ENCODE measurements at regions not wholly inside any gene's neighbourhood (a gene's known extent, or its start where the extent isn't known, plus 50 kb on each side); places are given as distances from the start of the nearest gene placed in this dataset.

GRCh38 chr4:111037591-111038360, 414.9 kb upstream of the PITX2 start:
- Histone ChIP-seq H4K20me1 (replicated peaks in 1 of 2; ENCODE audit: control insufficient read depth in 1 of 2, insufficient read depth in 2 of 2, low read length in 2 of 2) (no peaks in the 10 kb centered on the region), H3K9me3 (ENCODE audit: insufficient read depth in 2 of 2, low read depth in 1 of 2, low read length in 1 of 2) (no peaks in the 10 kb centered on the region), H3K27ac (ENCODE audit: low read depth, low read length) (no peak overlapping the region), H2BK15ac (ENCODE audit: low read length) (no peak overlapping the region), H3K23me2 (ENCODE audit: low read depth, low read length) (no peaks in the 10 kb centered on the region), H4K8ac (ENCODE audit: extremely low read depth, insufficient read depth, low read length) (no peak overlapping the region), H2AK5ac (ENCODE audit: low read depth, low read length) (no peak overlapping the region), H3K56ac (replicated peaks; ENCODE audit: insufficient read length, low read depth, low read length) (no peak overlapping the region), H3K23ac (ENCODE audit: insufficient read length) (no peak overlapping the region), H2AFZ (ENCODE audit: low read length) (no peak overlapping the region), H3K18ac (ENCODE audit: extremely low read depth, low read length) (no peak overlapping the region), H2BK20ac (ENCODE audit: low read length) (no peak overlapping the region), H2BK5ac (ENCODE audit: low read depth, low read length) (no peak overlapping the region), H3K79me2 (ENCODE audit: control insufficient read depth in 1 of 2, insufficient read depth in 2 of 2, low read length in 2 of 2) (no peaks in the 10 kb centered on the region), H3K36me3 (ENCODE audit: control insufficient read depth in 2 of 4, insufficient read depth in 4 of 4, low read length in 3 of 4) (no peaks in the 10 kb centered on the region), H3K79me1 (ENCODE audit: low read depth, low read length) (no peaks in the 10 kb centered on the region), H4K91ac (replicated peaks; ENCODE audit: insufficient read length, low read length) (no peak overlapping the region), H3K4ac (replicated peaks; ENCODE audit: insufficient read length, low read depth, low read length) (no peak overlapping the region), H2BK12ac (ENCODE audit: low read depth, low read length) (no peak overlapping the region), H4K5ac (ENCODE audit: insufficient read length, low read depth, low read length) (no peak overlapping the region), H3K4me3 (ENCODE audit: extremely low read depth in 1 of 4, insufficient read depth in 2 of 4, low read depth in 3 of 4, low read length in 4 of 4) (no peak overlapping the region), H3K27me3 (replicated peaks in 1 of 4; ENCODE audit: control insufficient read depth in 3 of 4, extremely low read depth in 1 of 4, insufficient read depth in 3 of 4, low read length in 3 of 4) (no peaks in the 10 kb centered on the region), H3K4me1 (replicated peaks in 1 of 4; ENCODE audit: control insufficient read depth in 3 of 4, insufficient read depth in 4 of 4, low read length in 3 of 4) (no peaks in the 10 kb centered on the region), H3K9ac (replicated peaks in 1 of 4; ENCODE audit: extremely low read depth in 1 of 4, low read depth in 3 of 4, low read length in 3 of 4) (no peak overlapping the region), H3K14ac (ENCODE audit: insufficient read length) (no peak overlapping the region), H3K4me2 (ENCODE audit: insufficient read depth in 1 of 2, low read depth in 2 of 2, low read length in 2 of 2) (no peak overlapping the region), H2BK120ac (replicated peaks; ENCODE audit: low read depth, low read length) (no peak overlapping the region)
- ChIA-PET CTCF (ENCODE audit: partially characterized antibody) (no interaction called here), POLR2A (ENCODE audit: partially characterized antibody) (no interaction called here)
- TF ChIP-seq CEBPB (IDR thresholded peaks at IDR 0.05; ENCODE audit: low read depth, low read length) (no peak), RBBP5 (IDR thresholded peaks at IDR 0.05; ENCODE audit: borderline replicate concordance, low read depth, low read length) (no peak), MAX (IDR thresholded peaks at IDR 0.05) (no peak), ASH2L (IDR thresholded peaks at IDR 0.05; ENCODE audit: low read length) (no peak), TEAD4 (IDR thresholded peaks at IDR 0.05; ENCODE audit: low read depth, low read length) (no peak)
- DNase-seq (ENCODE audit: low read depth in 1 of 2, low spot score in 2 of 2) = no peak
- no peak for FAIRE-seq
- 73% methylated on average over 7 of the region's 7 CpGs; no CpG with 5 or more reads in 1 of the 2 experiments for WGBS, 2 experiments (ENCODE audit: extremely low coverage in 1 of 2, insufficient coverage in 1 of 2, insufficient read length in 1 of 2, insufficient replicate concordance in 2 of 2, low coverage in 1 of 2, low lambda C conversion rate in 2 of 2, missing lambda C conversion rate in 1 of 2)
